ENCODE measurements at regions not wholly inside any gene's neighbourhood (a gene's known extent, or its start where the extent isn't known, plus 50 kb on each side); places are given as distances from the start of the nearest gene placed in this dataset.

GRCh38 chr13:40447857-40448256 lies 218.6 kb downstream of the FOXO1 start:
- TF ChIP-seq, protein P1, sequence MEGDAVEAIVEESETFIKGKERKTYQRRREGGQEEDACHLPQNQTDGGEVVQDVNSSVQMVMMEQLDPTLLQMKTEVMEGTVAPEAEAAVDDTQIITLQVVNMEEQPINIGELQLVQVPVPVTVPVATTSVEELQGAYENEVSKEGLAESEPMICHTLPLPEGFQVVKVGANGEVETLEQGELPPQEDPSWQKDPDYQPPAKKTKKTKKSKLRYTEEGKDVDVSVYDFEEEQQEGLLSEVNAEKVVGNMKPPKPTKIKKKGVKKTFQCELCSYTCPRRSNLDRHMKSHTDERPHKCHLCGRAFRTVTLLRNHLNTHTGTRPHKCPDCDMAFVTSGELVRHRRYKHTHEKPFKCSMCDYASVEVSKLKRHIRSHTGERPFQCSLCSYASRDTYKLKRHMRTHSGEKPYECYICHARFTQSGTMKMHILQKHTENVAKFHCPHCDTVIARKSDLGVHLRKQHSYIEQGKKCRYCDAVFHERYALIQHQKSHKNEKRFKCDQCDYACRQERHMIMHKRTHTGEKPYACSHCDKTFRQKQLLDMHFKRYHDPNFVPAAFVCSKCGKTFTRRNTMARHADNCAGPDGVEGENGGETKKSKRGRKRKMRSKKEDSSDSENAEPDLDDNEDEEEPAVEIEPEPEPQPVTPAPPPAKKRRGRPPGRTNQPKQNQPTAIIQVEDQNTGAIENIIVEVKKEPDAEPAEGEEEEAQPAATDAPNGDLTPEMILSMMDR (IDR thresholded peaks at IDR 0.05; ENCODE audit: low read length): no peak
- no peak for TF ChIP-seq EZH2 (IDR thresholded peaks at IDR 0.05; ENCODE audit: borderline replicate concordance, low read length)
